Immature natural killer cell (primary cell): ENCODE measurements at regions not wholly inside any gene's neighbourhood (a gene's known extent, or its start where the extent isn't known, plus 50 kb on each side); places are given as distances from the start of the nearest gene placed in this dataset.

Experiments
- DNase-seq, 3 donors: peaks; one replicate each; pipeline ENCODE4 v3.0.0; 2022; ENCODE audit warnings: mixed read lengths in 1 of 3
- H3K27ac Mint-ChIP-seq, 6 donors: one replicate each; pipeline ENCODE4 v1.8.0; 2020; ENCODE audit warnings: mixed read lengths in 6 of 6, mild to moderate bottlenecking in 5 of 6, inconsistent platforms in 4 of 6, moderate library complexity in 3 of 6
- H3K27me3 Mint-ChIP-seq, 3 donors: one replicate each; pipeline ENCODE4 v1.8.0; 2020 to 2021; ENCODE audit warnings: low read depth in 3 of 3, mild to moderate bottlenecking in 3 of 3, mixed read lengths in 3 of 3, moderate library complexity in 3 of 3, inconsistent platforms in 1 of 3
- H3K36me3 Mint-ChIP-seq, 3 donors: one replicate each; pipeline ENCODE4 v1.8.0; 2020; ENCODE audit warnings: mixed read lengths in 3 of 3, inconsistent platforms in 2 of 3, mild to moderate bottlenecking in 2 of 3
- H3K4me1 Mint-ChIP-seq, 2 donors: one replicate each; pipeline ENCODE4 v1.8.0; 2020; ENCODE audit warnings: inconsistent platforms in 2 of 2, mild to moderate bottlenecking in 2 of 2, mixed read lengths in 2 of 2, moderate library complexity in 1 of 2
- H3K4me3 Mint-ChIP-seq, 5 donors: one replicate each; pipeline ENCODE4 v1.8.0; 2020; ENCODE audit warnings: mild to moderate bottlenecking in 5 of 5, mixed read lengths in 5 of 5, inconsistent platforms in 3 of 5, moderate library complexity in 3 of 5
- H3K9me3 Mint-ChIP-seq, 6 donors: one replicate each; pipeline ENCODE4 v1.8.0; 2020; ENCODE audit warnings: mild to moderate bottlenecking in 6 of 6, mixed read lengths in 6 of 6, inconsistent platforms in 4 of 6, moderate library complexity in 3 of 6

DNA sequence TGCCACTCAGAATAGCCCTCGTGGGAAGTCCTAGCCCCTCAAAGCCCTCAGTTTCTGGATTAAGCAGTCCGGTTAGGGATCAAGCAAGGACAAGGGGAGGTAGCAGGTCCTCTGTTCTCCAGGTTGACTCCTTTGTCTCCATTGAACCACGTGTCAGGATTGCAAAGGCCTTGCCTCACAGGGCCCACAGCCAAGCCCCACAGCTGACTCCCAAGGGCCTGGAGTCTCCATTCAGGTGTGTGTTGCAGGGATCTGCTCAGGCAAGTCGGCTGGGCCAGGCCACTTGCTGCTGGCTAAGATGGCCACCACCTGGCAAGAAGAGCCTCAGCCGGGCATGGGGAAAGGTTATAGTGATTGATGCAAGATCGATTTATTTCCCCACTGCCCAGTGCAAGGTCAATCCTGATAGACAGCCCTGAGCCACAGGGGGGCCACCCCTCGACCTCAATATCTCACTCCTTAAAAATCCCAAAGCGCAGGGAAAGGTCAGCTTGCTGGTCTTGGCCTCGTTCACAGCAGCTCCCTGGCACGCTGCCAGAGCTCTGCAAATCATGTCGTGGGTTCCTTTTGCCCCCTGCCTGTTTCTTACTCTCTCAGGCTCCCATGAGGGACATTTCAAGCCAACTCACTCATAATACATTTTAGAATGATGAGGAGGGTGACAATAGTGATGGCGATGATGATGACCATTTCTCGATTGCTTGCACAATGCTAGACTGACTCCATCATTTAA lies 75.9 kb downstream of the EDN3 start:
- no peak overlapping the region for H3K27ac Mint-ChIP-seq
- H3K4me3 Mint-ChIP-seq: no peak overlapping the region
- no peaks in the 10 kb centered on the region for H3K4me1 Mint-ChIP-seq
- no peak for DNase-seq
- H3K27me3 Mint-ChIP-seq: peaks cover 0 to 12% (median 3%) of the 10 kb centered on the region in 3 donors
- H3K36me3 Mint-ChIP-seq: no peaks in the 10 kb centered on the region
- H3K9me3 Mint-ChIP-seq: no peaks in the 10 kb centered on the region

- Mint-ChIP-seq H3K27me3 (peaks cover 0 to 12% (median 3%) of the 10 kb centered on the region in 3 donors), H3K4me1 (no peaks in the 10 kb centered on the region), H3K27ac (no peak overlapping the region), H3K4me3 (no peak overlapping the region), H3K9me3 (no peaks in the 10 kb centered on the region), H3K36me3 (no peaks in the 10 kb centered on the region)
- DNase-seq: no peak
These were observed 76.6 kb downstream of the EDN3 start for GRCh38 chr20:59376998-59377397.

DNA sequence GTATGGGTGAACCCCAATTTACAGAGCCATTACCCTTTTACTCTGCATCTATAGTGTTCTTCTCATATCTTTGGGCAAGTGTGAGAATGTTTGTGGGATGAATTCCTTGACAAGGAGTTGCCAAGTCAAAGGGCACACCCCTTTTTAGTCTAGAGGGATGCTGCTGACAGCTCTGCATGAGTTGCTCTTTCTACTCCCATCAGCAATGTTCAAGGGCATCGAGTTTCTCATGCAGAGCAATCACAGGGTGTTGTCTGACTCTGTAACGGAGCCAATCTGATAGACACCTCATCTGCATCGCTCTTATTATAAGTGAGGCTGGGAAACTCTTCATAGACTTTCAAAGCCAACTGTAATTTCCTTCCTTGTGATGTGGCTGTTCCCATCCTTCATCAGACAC lies 77.4 kb downstream of the EDN3 start:
- peaks cover 0 to 12% (median 3%) of the 10 kb centered on the region in 3 donors for H3K27me3 Mint-ChIP-seq
- no peak for DNase-seq
- H3K4me1 Mint-ChIP-seq: no peaks in the 10 kb centered on the region
- H3K36me3 Mint-ChIP-seq: no peaks in the 10 kb centered on the region
- H3K4me3 Mint-ChIP-seq: no peak overlapping the region
- H3K9me3 Mint-ChIP-seq: no peaks in the 10 kb centered on the region
- H3K27ac Mint-ChIP-seq: no peak overlapping the region

DNA sequence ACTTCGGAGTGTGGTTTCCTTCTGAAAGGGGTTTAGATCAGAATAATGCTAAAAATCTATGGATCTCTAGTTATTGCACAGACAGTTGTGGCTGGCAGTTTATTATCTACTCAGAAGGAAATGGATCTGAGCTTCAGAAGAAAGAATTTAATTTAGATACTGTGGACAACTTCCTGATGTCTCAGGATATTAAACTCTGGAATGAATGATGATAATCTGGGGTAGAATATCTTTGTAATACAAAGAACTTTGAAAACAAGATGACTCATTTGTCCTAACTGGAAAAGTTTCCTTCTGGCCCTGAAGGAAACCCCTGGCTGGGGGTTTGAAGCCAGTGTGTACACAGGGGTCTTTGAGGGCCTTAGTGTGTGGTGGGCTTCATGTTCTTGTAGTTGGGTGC lies 78.0 kb downstream of the EDN3 start:
- Mint-ChIP-seq H3K27me3 (peaks cover 0 to 12% (median 3%) of the 10 kb centered on the region in 3 donors), H3K36me3 (no peaks in the 10 kb centered on the region), H3K27ac (no peak overlapping the region), H3K9me3 (no peaks in the 10 kb centered on the region), H3K4me1 (no peaks in the 10 kb centered on the region), H3K4me3 (no peak overlapping the region)
- no peak for DNase-seq

DNA sequence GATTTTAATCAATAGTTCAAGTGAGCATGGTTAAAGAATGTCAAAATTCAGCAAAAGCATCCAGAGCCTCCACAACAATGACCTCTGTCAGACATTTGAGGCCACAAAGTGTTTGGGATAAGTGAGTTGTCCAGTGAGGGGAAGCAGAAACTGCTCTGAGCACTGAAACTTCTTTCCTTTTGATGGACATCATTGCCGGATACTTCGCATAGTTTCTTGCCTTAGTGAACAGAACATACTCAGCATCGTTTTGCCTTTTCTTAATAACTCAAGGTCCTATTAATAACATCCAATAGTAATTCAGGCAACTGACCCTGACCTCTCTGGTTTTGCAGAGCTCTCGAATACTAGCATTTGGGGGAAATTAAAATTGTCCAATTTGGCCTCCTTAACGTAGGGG lies 78.6 kb downstream of the EDN3 start:
- Mint-ChIP-seq H3K36me3 (no peaks in the 10 kb centered on the region), H3K4me1 (no peaks in the 10 kb centered on the region), H3K27me3 (peaks cover 0 to 12% (median 2%) of the 10 kb centered on the region in 3 donors), H3K27ac (no peak overlapping the region), H3K4me3 (no peak overlapping the region), H3K9me3 (no peaks in the 10 kb centered on the region)
- DNase-seq: no peak

DNA sequence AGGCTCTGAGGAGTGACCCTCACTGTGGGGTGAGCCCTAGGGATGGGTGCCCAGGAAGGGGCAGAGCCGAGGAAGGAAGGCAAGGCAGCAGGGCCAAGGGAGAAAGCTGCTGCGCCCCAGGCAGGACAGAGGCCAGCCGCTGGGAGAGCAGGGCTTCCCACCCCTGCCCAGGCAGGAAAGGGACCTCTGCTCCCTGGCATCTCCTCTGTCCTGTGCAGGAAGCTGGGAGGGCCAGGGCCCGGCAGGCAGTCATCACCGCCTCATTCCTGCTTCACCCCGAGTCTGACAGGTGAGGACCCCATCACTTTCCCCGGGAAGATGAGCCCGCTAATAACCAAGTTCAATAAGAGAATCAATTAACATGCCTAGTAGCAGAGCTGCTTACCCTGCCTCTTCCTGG lies 81.3 kb downstream of the EDN3 start:
- no peak for DNase-seq
- H3K4me1 Mint-ChIP-seq: peaks cover 4 to 7% of the 10 kb centered on the region in 2 donors
- peaks cover 0 to 11% (median 3%) of the 10 kb centered on the region in 3 donors for H3K27me3 Mint-ChIP-seq
- no peak overlapping the region for H3K27ac Mint-ChIP-seq
- no peak overlapping the region for H3K4me3 Mint-ChIP-seq
- no peaks in the 10 kb centered on the region for H3K9me3 Mint-ChIP-seq
- H3K36me3 Mint-ChIP-seq: no peaks in the 10 kb centered on the region

- peaks cover 4 to 7% of the 10 kb centered on the region in 2 donors for H3K4me1 Mint-ChIP-seq
- no peaks in the 10 kb centered on the region for H3K9me3 Mint-ChIP-seq
- no peak overlapping the region for H3K27ac Mint-ChIP-seq
- no peaks in the 10 kb centered on the region for H3K36me3 Mint-ChIP-seq
- DNase-seq: no peak
- H3K4me3 Mint-ChIP-seq: no peak overlapping the region
- peaks cover 0 to 9% (median 3%) of the 10 kb centered on the region in 3 donors for H3K27me3 Mint-ChIP-seq
These were observed 81.8 kb downstream of the EDN3 start for GRCh38 chr20:59382157-59382725.

GRCh38 chr20:59382907-59383306 lies 82.5 kb downstream of the EDN3 start:
- Mint-ChIP-seq H3K9me3 (no peaks in the 10 kb centered on the region), H3K27ac (no peak overlapping the region), H3K27me3 (peaks cover 0 to 9% (median 3%) of the 10 kb centered on the region in 3 donors), H3K4me3 (no peak overlapping the region), H3K36me3 (no peaks in the 10 kb centered on the region), H3K4me1 (peaks cover 4 to 7% of the 10 kb centered on the region in 2 donors)
- DNase-seq: no peak

- H3K9me3 Mint-ChIP-seq: no peaks in the 10 kb centered on the region
- H3K4me3 Mint-ChIP-seq: no peak overlapping the region
- no peak for DNase-seq
- H3K36me3 Mint-ChIP-seq: no peaks in the 10 kb centered on the region
- H3K27ac Mint-ChIP-seq: peak overlapping the region in 5 of 6 donors; percentile 46 to 74 (median 57)
- H3K4me1 Mint-ChIP-seq: peaks cover 4 to 7% of the 10 kb centered on the region in 2 donors
- peaks cover under 1 to 4% (median 3%) of the 10 kb centered on the region in 3 donors for H3K27me3 Mint-ChIP-seq
These were observed 84.6 kb downstream of the EDN3 start for GRCh38 chr20:59385038-59385437.

- Mint-ChIP-seq H3K4me1 (peaks cover 4 to 7% of the 10 kb centered on the region in 2 donors), H3K27ac (peak overlapping the region in 5 of 6 donors; percentile 34 to 74 (median 57)), H3K36me3 (no peaks in the 10 kb centered on the region), H3K4me3 (no peak overlapping the region), H3K9me3 (no peaks in the 10 kb centered on the region), H3K27me3 (peaks cover 1 to 4% (median 3%) of the 10 kb centered on the region in 3 donors)
- DNase-seq: no peak
These were observed 85.1 kb downstream of the EDN3 start for GRCh38 chr20:59385480-59385879.

GRCh38 chr20:59386809-59387208 lies 86.4 kb downstream of the EDN3 start:
- Mint-ChIP-seq H3K4me1 (peaks cover 4 to 7% of the 10 kb centered on the region in 2 donors), H3K4me3 (no peak overlapping the region), H3K36me3 (no peaks in the 10 kb centered on the region), H3K27ac (no peak overlapping the region), H3K27me3 (peaks cover 1 to 4% (median 3%) of the 10 kb centered on the region in 3 donors), H3K9me3 (no peaks in the 10 kb centered on the region)
- no peak for DNase-seq

DNA sequence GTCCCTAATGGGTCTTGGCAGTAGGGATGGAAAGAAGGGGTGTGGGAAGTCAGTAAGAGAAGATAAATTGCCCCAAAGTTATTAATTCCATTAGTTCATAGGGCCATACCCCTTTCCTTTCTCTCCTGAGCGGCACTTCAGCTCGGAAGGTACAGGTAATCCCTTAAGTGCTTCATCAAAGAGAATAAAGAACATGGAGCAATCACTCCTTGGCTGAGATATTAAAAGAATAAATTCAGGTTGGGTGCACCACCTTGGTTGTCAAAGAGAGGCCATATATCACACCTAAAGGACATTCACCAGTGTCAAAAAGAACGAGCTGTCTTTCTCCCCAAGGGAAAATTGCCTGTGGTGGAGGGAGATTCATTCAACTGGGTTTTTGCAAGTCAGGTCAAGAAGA lies 87.5 kb downstream of the EDN3 start:
- H3K27me3 Mint-ChIP-seq: peaks cover 1 to 4% (median 3%) of the 10 kb centered on the region in 3 donors
- H3K27ac Mint-ChIP-seq: no peak overlapping the region
- no peak overlapping the region for H3K4me3 Mint-ChIP-seq
- H3K36me3 Mint-ChIP-seq: no peaks in the 10 kb centered on the region
- H3K9me3 Mint-ChIP-seq: no peaks in the 10 kb centered on the region
- no peak for DNase-seq
- H3K4me1 Mint-ChIP-seq: peaks cover 4 to 7% of the 10 kb centered on the region in 2 donors

DNA sequence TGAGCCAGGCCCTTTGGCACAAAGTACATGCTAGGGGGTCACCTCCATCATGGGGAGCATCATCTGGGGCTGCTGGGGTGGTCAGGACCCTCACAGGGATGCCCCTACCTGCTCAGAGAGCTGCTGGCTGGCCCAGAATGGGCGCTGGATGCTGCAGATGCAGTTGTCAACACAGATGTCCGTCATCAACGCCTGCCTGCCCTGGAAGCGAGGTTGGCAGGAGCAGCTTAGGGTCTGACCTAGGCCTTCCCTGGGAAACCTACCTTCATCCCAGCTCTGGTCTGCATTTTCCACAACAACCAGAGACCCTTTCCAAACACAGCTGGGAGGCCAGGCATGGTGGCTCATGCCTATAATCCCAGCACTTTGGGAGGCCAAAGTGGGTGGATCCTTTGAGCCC lies 88.0 kb downstream of the EDN3 start:
- H3K4me3 Mint-ChIP-seq: no peak overlapping the region
- peaks cover 4 to 7% of the 10 kb centered on the region in 2 donors for H3K4me1 Mint-ChIP-seq
- H3K27me3 Mint-ChIP-seq: peaks cover 1 to 9% (median 4%) of the 10 kb centered on the region in 3 donors
- DNase-seq: no peak
- H3K9me3 Mint-ChIP-seq: no peaks in the 10 kb centered on the region
- no peaks in the 10 kb centered on the region for H3K36me3 Mint-ChIP-seq
- no peak overlapping the region for H3K27ac Mint-ChIP-seq

DNA sequence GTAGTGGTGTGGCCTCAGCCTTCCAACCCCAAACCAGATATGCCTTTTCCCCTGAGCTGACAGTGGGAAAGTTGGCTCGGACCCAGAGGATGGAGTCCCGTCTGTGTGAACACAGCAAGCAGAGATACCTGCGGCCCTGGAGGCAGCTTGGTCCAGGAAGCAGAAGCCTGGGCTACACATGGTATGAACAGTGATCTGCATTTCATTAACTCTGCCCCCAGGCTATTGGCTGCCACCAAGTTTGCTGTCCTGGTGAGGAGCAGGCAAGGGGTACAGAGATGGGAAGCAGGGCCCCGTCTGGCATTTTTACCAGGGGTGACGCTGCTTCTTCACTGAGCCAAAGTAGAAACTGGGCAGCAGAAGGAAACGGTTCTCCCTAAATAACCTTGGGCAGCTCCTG lies 90.0 kb downstream of the EDN3 start:
- Mint-ChIP-seq H3K4me1 (peaks cover 3 to 7% of the 10 kb centered on the region in 2 donors), H3K27ac (no peak overlapping the region), H3K4me3 (no peak overlapping the region), H3K36me3 (no peaks in the 10 kb centered on the region), H3K9me3 (no peaks in the 10 kb centered on the region), H3K27me3 (peaks cover 1 to 12% (median 8%) of the 10 kb centered on the region in 3 donors)
- no peak for DNase-seq
